Activated CD8-positive, alpha-beta T cell treated with anti-CD3 and anti-CD28 coated beads for 36 hours (primary cell): ENCODE measurements at regions not wholly inside any gene's neighbourhood (a gene's known extent, or its start where the extent isn't known, plus 50 kb on each side); places are given as distances from the start of the nearest gene placed in this dataset.
"Not testable (repeated sequence)": the region's sequence is repeated elsewhere in the genome, so short reads cannot be mapped to it uniquely, and the experiment has no call there.

Experiments used
- ATAC-seq: fragments of 200-7000 bp; cut with Tn5 transposase; one replicate; pipeline ENCODE4 v1.10.0; 2021; ENCODE audit warnings: mild to moderate bottlenecking, moderate library complexity
- CTCF ChIA-PET: fragments of 350-600 bp; sonication (Branson Sonifier 250); formaldehyde crosslinking; loops from one replicate; lab custom pipeline; 2021; ENCODE audit warnings: antibody characterized with exemption; lab: Charles Lee
- POLR2A ChIA-PET: fragments of 350-600 bp; sonication (Branson Sonifier 250); formaldehyde crosslinking; loops from one replicate; lab custom pipeline; 2021; ENCODE audit warnings: antibody characterized with exemption; lab: Charles Lee
- DNase-seq: peaks from one replicate; pipeline ENCODE4 v3.0.0-alpha.2; 2020
- H3K27ac Mint-ChIP-seq: one replicate; pipeline ENCODE4 v1.8.0; 2021; ENCODE audit warnings: mild to moderate bottlenecking, mixed read lengths
- H3K27me3 Mint-ChIP-seq: one replicate; pipeline ENCODE4 v1.8.0; 2021; ENCODE audit warnings: mixed read lengths
- H3K36me3 Mint-ChIP-seq: one replicate; pipeline ENCODE4 v1.8.0; 2021; ENCODE audit warnings: low read depth, mixed read lengths
- H3K4me1 Mint-ChIP-seq: one replicate; pipeline ENCODE4 v1.8.0; 2021; ENCODE audit warnings: low read depth, mixed read lengths
- H3K4me3 Mint-ChIP-seq: one replicate; pipeline ENCODE4 v1.8.0; 2021; ENCODE audit warnings: mild to moderate bottlenecking, moderate library complexity, mixed read lengths
- H3K9me3 Mint-ChIP-seq: one replicate; pipeline ENCODE4 v1.8.0; 2021; ENCODE audit warnings: mixed read lengths
- intact Hi-C: fragments of 100-400 bp; cut with micrococcal nuclease; formaldehyde crosslinking; loops from one replicate; pipeline ENCODE4 v1.10.0; 2022
- TF ChIP-seq, protein P1 (sequence below): fragments of 200-600 bp; IDR thresholded peaks from one replicate; pipeline ENCODE4 v1.8.0; 2022; ENCODE audit warnings: antibody characterized with exemption, mild to moderate bottlenecking

DNA sequence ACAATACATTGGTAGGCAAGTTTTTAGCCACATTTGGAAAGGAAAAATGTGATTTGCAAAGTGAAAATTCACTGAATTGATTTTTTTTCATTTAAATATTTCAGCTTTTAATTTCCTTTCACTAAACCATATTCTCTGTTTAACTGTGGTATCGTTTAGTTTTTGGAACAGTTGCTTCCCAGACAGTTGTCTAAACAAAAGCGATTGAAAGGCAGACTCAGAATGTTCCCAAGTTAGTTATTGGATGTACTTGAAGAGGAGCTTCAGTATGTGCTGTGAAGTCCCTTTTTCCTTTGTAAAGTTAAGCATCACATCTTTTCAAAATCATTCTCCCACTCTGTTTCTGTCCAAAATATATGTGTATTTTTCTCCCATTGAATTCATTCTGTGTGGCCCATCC lies 623.4 kb upstream of the LUZP2 start:
- Mint-ChIP-seq H3K4me1 (no peaks in the 10 kb centered on the region), H3K9me3 (peaks cover 8% of the 10 kb centered on the region), H3K27ac (no peak overlapping the region), H3K4me3 (no peak overlapping the region), H3K36me3 (no peaks in the 10 kb centered on the region), H3K27me3 (no peaks in the 10 kb centered on the region)
- CTCF ChIA-PET, result no interaction called here
- DNase-seq, result no peak
- POLR2A ChIA-PET, result no interaction called here
- intact Hi-C loops, result no loop called here
- ATAC-seq, result no peak
- TF ChIP-seq, protein P1, sequence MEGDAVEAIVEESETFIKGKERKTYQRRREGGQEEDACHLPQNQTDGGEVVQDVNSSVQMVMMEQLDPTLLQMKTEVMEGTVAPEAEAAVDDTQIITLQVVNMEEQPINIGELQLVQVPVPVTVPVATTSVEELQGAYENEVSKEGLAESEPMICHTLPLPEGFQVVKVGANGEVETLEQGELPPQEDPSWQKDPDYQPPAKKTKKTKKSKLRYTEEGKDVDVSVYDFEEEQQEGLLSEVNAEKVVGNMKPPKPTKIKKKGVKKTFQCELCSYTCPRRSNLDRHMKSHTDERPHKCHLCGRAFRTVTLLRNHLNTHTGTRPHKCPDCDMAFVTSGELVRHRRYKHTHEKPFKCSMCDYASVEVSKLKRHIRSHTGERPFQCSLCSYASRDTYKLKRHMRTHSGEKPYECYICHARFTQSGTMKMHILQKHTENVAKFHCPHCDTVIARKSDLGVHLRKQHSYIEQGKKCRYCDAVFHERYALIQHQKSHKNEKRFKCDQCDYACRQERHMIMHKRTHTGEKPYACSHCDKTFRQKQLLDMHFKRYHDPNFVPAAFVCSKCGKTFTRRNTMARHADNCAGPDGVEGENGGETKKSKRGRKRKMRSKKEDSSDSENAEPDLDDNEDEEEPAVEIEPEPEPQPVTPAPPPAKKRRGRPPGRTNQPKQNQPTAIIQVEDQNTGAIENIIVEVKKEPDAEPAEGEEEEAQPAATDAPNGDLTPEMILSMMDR, result no peak

DNA sequence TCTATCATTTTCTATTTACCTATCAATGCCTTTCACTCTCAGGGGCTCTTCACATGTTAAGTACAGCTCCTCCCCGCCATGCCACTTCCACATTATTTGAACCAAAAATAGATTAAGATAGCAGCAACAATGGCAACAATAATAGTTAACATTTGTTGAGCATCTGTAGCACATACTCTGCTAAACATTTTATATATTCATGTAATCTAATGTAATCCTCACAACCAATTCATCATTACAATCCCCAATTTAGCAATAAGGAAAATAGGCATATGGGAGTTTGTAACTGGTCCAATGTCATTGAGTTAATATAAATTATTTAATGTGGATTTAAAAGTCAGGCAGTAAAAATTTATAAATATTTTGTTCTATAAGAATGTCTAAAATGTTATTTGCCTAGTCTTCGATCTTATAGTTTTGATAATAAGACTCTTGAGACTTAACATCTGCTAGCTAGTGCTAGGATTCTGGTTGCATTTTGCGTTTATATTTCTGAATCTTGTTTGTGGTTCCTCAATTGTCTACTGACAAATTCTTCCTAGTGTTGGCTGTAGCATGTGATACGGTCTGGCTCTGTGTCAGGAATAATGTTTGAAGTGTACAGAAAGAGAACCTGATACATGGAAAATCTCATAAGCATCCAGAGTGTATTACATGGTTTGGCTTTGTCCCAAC lies 621.5 kb upstream of the LUZP2 start:
- ChIA-PET POLR2A (no interaction called here), CTCF (no interaction called here)
- ATAC-seq (no peak), DNase-seq (no peak)
- no peak overlapping the region for H3K27ac Mint-ChIP-seq
- no peak overlapping the region for H3K4me3 Mint-ChIP-seq
- no peaks in the 10 kb centered on the region for H3K4me1 Mint-ChIP-seq
- H3K27me3 Mint-ChIP-seq, result no peaks in the 10 kb centered on the region
- TF ChIP-seq, protein P1, result no peak
- intact Hi-C loops, result no loop called here
- H3K36me3 Mint-ChIP-seq, result no peaks in the 10 kb centered on the region
- peaks cover 7% of the 10 kb centered on the region for H3K9me3 Mint-ChIP-seq

DNA sequence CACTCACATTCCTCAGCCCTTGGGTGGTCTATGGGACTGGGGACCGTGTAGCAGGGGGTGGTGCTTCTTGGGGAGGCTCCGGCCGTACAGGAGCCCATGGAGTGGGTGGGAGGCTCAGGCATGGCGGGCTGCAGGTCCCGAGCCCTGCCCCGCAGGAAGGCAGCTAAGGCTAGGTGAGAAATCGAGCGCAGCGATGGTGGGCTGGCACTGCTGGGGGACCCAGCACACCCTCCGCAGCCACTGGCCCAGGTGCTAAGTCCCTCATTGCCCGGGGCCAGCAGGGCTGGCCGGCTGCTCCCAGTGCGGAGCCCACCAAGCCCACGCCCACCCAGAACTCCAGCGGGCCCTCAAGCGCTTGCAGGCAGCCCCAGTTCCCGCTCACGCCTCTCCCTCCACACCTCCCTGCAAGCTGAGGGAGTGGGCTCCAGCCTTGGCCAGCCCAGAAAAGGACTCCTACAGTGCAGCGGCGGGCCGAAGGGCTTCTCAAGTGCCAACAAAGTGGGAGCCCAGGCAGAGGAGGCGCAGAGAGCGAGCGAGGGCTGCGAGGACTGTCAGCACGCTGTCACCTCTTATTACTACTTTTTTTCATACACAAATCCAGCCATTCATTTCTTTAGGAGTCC lies 613.3 kb upstream of the LUZP2 start:
- H3K4me3 Mint-ChIP-seq, DNase-seq, POLR2A ChIA-PET, H3K9me3 Mint-ChIP-seq, ATAC-seq, intact Hi-C loops, H3K27ac Mint-ChIP-seq, H3K27me3 Mint-ChIP-seq, H3K4me1 Mint-ChIP-seq, CTCF ChIA-PET, H3K36me3 Mint-ChIP-seq: not testable (repeated sequence)

- no peak for DNase-seq
- TF ChIP-seq, protein P1, result no peak
- H3K27ac Mint-ChIP-seq, result no peak overlapping the region
- CTCF ChIA-PET, result no interaction called here
- peaks cover 8% of the 10 kb centered on the region for H3K9me3 Mint-ChIP-seq
- no peak for ATAC-seq
- H3K4me3 Mint-ChIP-seq, result no peak overlapping the region
- H3K27me3 Mint-ChIP-seq, result no peaks in the 10 kb centered on the region
- POLR2A ChIA-PET, result no interaction called here
- H3K36me3 Mint-ChIP-seq, result no peaks in the 10 kb centered on the region
- intact Hi-C loops, result no loop called here
- no peaks in the 10 kb centered on the region for H3K4me1 Mint-ChIP-seq
Measured at GRCh38 chr11:23884341-23884740, 612.5 kb upstream of the LUZP2 start.

DNA sequence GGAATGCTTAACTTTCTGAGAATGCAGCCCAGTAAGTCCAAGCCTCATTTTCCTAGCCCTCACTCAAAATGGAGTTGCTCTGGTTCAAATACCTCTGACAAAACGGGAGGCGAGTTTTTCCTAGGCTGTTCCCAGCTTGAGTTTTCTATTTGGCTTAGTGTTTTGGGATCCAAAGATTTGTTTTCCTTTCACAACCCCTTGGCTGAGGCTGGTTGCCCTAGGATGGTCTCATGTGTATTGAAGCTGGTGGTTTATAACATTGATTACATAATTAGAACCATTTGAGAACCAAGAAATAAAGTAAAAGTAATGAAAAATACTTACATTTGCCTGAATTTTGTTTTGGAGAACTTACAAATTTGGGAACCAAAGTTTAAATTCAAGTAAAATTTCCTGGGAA lies 611.1 kb upstream of the LUZP2 start:
- ChIA-PET CTCF (no interaction called here), POLR2A (no interaction called here)
- ATAC-seq (no peak), DNase-seq (no peak)
- Mint-ChIP-seq H3K4me1 (no peaks in the 10 kb centered on the region), H3K4me3 (no peak overlapping the region), H3K36me3 (no peaks in the 10 kb centered on the region), H3K9me3 (peaks cover 9% of the 10 kb centered on the region), H3K27ac (no peak overlapping the region), H3K27me3 (no peaks in the 10 kb centered on the region)
- TF ChIP-seq, protein P1, result no peak
- intact Hi-C loops, result no loop called here

DNA sequence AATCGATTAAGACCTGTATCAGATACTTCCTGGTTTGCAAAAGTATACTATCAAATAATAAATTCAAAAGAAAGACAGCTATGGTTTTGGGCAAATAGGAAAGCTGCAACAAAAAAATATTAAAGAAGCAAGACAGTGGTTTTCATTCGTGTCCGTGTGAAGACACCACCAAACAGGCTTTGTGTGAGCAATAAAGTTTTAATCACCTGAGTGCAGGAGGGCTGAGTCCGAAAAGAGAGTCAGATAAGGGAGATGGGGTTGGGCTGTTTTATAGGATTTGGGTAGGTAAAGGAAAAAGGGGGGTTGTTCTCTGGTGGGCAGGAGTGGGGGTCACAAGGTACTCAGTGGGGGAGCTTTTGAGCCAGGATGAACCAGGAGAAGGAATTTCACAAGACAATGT lies 609.7 kb upstream of the LUZP2 start:
- CTCF ChIA-PET, result interaction anchor here (0.7 kb wide), 1 partner anchor 915 kb away, joined by 3 read pairs; no protein-coding TSS in a partner anchor
- peaks cover 15% of the 10 kb centered on the region for H3K9me3 Mint-ChIP-seq
- POLR2A ChIA-PET, DNase-seq, H3K4me1 Mint-ChIP-seq, H3K36me3 Mint-ChIP-seq, H3K27me3 Mint-ChIP-seq, H3K4me3 Mint-ChIP-seq, H3K27ac Mint-ChIP-seq, intact Hi-C loops, ATAC-seq: not testable (repeated sequence)
